SK-N-SH treated with all-trans-retinoic acid at 6 μM for 48 hours (cell line): ENCODE measurements at regions not wholly inside any gene's neighbourhood (a gene's known extent, or its start where the extent isn't known, plus 50 kb on each side); places are given as distances from the start of the nearest gene placed in this dataset.

Source experiments
- ATAC-seq: fragments of 200-7000 bp; cut with Tn5 transposase; 3 replicates; pipeline ENCODE4 v1.9.1; 2020; ENCODE audit warnings: mild to moderate bottlenecking, moderate library complexity
- ARNTL ChIP-seq: fragments of 450-650 bp; formaldehyde crosslinking; IDR thresholded peaks from 2 replicates; pipeline ENCODE4 v1.5.0; 2020; ENCODE audit warnings: low read depth, mild to moderate bottlenecking, moderate library complexity, borderline replicate concordance
- BACH2 ChIP-seq: fragments of 250-450 bp; sonication (Bioruptor Pico); IDR thresholded peaks from 2 replicates; pipeline ENCODE4 v1.9.0; 2021; ENCODE audit warnings: mild to moderate bottlenecking, borderline replicate concordance
- ESRRG ChIP-seq: fragments of 250-450 bp; sonication (Bioruptor Pico); IDR thresholded peaks from 2 replicates; pipeline ENCODE4 v1.6.1; 2021; ENCODE audit warnings: mild to moderate bottlenecking
- GLIS3 ChIP-seq: fragments of 250-450 bp; sonication (Bioruptor Pico); IDR thresholded peaks from 2 replicates; pipeline ENCODE4 v1.5.0; 2020; ENCODE audit warnings: mild to moderate bottlenecking, moderate library complexity
- ISL1 ChIP-seq: fragments of 250-450 bp; sonication (Bioruptor Pico); IDR thresholded peaks from 2 replicates; pipeline ENCODE4 v2.1.2; 2022; ENCODE audit warnings: mild to moderate bottlenecking, moderate library complexity
- OSR1 ChIP-seq: fragments of 250-450 bp; sonication (Bioruptor Pico); IDR thresholded peaks from 2 replicates; pipeline ENCODE4 v1.8.0; 2022; ENCODE audit warnings: moderate library complexity, mild to moderate bottlenecking, inconsistent platforms
- POU6F1 ChIP-seq: fragments of 250-450 bp; sonication (Bioruptor Pico); IDR thresholded peaks from 2 replicates; pipeline ENCODE4 v1.8.0; 2021; ENCODE audit warnings: low read depth, mild to moderate bottlenecking, moderate library complexity, borderline replicate concordance
- PPARA ChIP-seq: fragments of 250-450 bp; sonication (Bioruptor Pico); IDR thresholded peaks from 2 replicates; pipeline ENCODE4 v1.5.0; 2020; ENCODE audit warnings: mild to moderate bottlenecking, borderline replicate concordance
- RARB ChIP-seq: fragments of 250-450 bp; sonication (Bioruptor Pico); IDR thresholded peaks from 2 replicates; pipeline ENCODE4 v1.8.0; 2021; ENCODE audit warnings: mild to moderate bottlenecking, moderate library complexity
- SNAI2 ChIP-seq: fragments of 250-450 bp; sonication (Bioruptor Pico); IDR thresholded peaks from 2 replicates; pipeline ENCODE4 v1.5.0; 2020; ENCODE audit warnings: mild to moderate bottlenecking, moderate library complexity
- TCF4 ChIP-seq: fragments of 250-450 bp; sonication (Bioruptor Pico); IDR thresholded peaks from 2 replicates; pipeline ENCODE4 v1.8.0; 2021; ENCODE audit warnings: mild to moderate bottlenecking, moderate library complexity, borderline replicate concordance
- TOX ChIP-seq: fragments of 250-450 bp; sonication (Bioruptor Pico); IDR thresholded peaks from 2 replicates; pipeline ENCODE4 v1.8.0; 2021; ENCODE audit warnings: mild to moderate bottlenecking, moderate library complexity, borderline replicate concordance
- TSHZ2 ChIP-seq: fragments of 250-450 bp; sonication (Bioruptor Pico); IDR thresholded peaks from 2 replicates; pipeline ENCODE4 v1.5.0; 2020; ENCODE audit warnings: mild to moderate bottlenecking, moderate library complexity
- ZC3H10 ChIP-seq: fragments of 250-450 bp; sonication (Bioruptor Pico); IDR thresholded peaks from 2 replicates; pipeline ENCODE4 v1.5.1; 2021; ENCODE audit warnings: mild to moderate bottlenecking, moderate library complexity
- ZFP3 ChIP-seq: fragments of 250-450 bp; sonication (Bioruptor Pico); IDR thresholded peaks from 2 replicates; pipeline ENCODE4 v1.5.0; 2020; ENCODE audit warnings: mild to moderate bottlenecking, moderate library complexity
- ZFP30 ChIP-seq: fragments of 450-650 bp; formaldehyde crosslinking; IDR thresholded peaks from 2 replicates; pipeline ENCODE4 v1.5.0; 2022; ENCODE audit warnings: mild to moderate bottlenecking, moderate library complexity
- ZNF565 ChIP-seq: fragments of 450-650 bp; formaldehyde crosslinking; conservative IDR thresholded peaks from 2 replicates; pipeline ENCODE4 v1.5.0; 2020; ENCODE audit warnings: low read depth, mild to moderate bottlenecking, moderate library complexity
- ZNF8 ChIP-seq: fragments of 450-650 bp; formaldehyde crosslinking; IDR thresholded peaks from 2 replicates; pipeline ENCODE4 v1.5.0; 2020; ENCODE audit warnings: mild to moderate bottlenecking, moderate library complexity
- TF ChIP-seq, protein P1 (sequence below): fragments of 250-450 bp; sonication (Bioruptor Pico); IDR thresholded peaks from 2 replicates; pipeline ENCODE4 v1.5.1; 2021; ENCODE audit warnings: mild to moderate bottlenecking, moderate library complexity
- TF ChIP-seq, protein P2 (sequence below): fragments of 250-450 bp; sonication (Bioruptor Pico); IDR thresholded peaks from 2 replicates; pipeline ENCODE4 v1.8.0; 2020; ENCODE audit warnings: mild to moderate bottlenecking, moderate library complexity, borderline replicate concordance

- TF ChIP-seq ISL1 (CRISPR knock-in tag): no peak
- no peak for TF ChIP-seq TOX
- TF ChIP-seq, protein P1, sequence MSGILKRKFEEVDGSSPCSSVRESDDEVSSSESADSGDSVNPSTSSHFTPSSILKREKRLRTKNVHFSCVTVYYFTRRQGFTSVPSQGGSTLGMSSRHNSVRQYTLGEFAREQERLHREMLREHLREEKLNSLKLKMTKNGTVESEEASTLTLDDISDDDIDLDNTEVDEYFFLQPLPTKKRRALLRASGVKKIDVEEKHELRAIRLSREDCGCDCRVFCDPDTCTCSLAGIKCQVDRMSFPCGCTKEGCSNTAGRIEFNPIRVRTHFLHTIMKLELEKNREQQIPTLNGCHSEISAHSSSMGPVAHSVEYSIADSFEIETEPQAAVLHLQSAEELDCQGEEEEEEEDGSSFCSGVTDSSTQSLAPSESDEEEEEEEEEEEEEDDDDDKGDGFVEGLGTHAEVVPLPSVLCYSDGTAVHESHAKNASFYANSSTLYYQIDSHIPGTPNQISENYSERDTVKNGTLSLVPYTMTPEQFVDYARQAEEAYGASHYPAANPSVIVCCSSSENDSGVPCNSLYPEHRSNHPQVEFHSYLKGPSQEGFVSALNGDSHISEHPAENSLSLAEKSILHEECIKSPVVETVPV: no peak
- TF ChIP-seq SNAI2 (CRISPR knock-in tag): no peak
- TF ChIP-seq ZNF8 (CRISPR knock-in tag): no peak
- TF ChIP-seq POU6F1 (CRISPR knock-in tag): no peak
- no peak for TF ChIP-seq ARNTL
- no peak for TF ChIP-seq ZFP3
- TF ChIP-seq TSHZ2 (CRISPR knock-in tag): no peak
- TF ChIP-seq PPARA (CRISPR knock-in tag): no peak
- no peak for TF ChIP-seq OSR1
- no peak for TF ChIP-seq ESRRG (CRISPR knock-in tag)
- no peak for TF ChIP-seq RARB (CRISPR knock-in tag)
- TF ChIP-seq ZNF565 (CRISPR knock-in tag): no peak
- no peak for ATAC-seq
Measured at GRCh38 chr16:72228014-72228413, 56.1 kb upstream of the PMFBP1 start.

GRCh38 chr16:72226136-72226535 lies 54.2 kb upstream of the PMFBP1 start:
- ATAC-seq: no peak
- TF ChIP-seq TCF4 (CRISPR knock-in tag) (no peak), ZFP30 (CRISPR knock-in tag) (no peak), ZC3H10 (CRISPR knock-in tag) (no peak), OSR1 (no peak), SNAI2 (CRISPR knock-in tag) (no peak), BACH2 (no peak)
- TF ChIP-seq, all 23 proteins: peak for 0

DNA sequence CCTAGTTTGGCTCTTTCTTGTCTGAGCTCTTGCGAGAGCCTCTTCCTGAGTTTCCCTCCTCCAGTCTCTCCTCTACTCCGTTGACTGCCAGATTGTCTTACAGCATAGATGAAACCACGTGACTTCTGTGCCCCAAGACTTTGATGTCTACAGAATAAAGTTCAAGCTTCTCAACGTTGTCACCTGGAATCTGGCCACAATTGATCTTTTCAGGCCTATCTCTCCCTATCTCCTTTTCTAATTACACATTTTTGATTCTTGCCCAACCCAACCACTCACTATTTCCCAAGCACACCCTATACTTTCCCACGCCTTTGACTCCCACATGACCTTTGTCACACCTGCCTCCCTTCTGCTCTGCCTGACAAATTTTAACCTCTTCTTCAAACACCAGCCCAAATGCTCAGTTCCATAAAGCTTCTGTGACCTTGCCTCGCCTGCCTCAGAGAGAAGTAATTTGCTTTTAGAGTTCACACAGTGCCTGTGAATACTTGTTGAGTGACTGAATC lies 52.4 kb upstream of the PMFBP1 start:
- TF ChIP-seq PPARA (CRISPR knock-in tag) (no peak), OSR1 (no peak)
- TF ChIP-seq, all 23 proteins: peak for 0
- ATAC-seq: no peak

DNA sequence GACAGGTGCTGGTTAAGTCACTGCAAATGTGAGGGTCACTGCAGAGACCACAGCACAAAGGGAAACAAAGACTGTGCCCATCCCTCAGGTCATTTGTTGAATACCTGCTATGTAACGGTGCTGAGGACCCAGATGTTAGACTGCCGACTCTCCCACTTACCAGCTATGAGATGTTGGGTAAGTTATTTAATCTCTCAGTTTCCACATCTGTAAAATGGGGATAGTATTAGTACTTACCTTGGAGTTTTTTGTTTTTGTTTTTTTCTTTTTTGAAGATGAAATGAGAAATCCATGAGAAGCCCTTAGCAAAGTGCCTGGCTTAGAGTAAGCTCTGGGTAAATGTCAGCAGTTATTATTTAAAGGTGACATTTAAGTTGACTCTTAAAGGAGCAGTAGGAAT lies 50.5 kb upstream of the PMFBP1 start:
- no peak for ATAC-seq
- TF ChIP-seq ESRRG (CRISPR knock-in tag) (no peak), BACH2 (no peak), TOX (no peak), ISL1 (CRISPR knock-in tag) (no peak), ARNTL (no peak), OSR1 (no peak), TCF4 (CRISPR knock-in tag) (no peak), POU6F1 (CRISPR knock-in tag) (no peak), GLIS3 (CRISPR knock-in tag) (no peak), ZNF565 (CRISPR knock-in tag) (no peak), PPARA (CRISPR knock-in tag) (no peak), ZNF8 (CRISPR knock-in tag) (no peak)
- TF ChIP-seq, protein P1: no peak
- TF ChIP-seq, protein P2, sequence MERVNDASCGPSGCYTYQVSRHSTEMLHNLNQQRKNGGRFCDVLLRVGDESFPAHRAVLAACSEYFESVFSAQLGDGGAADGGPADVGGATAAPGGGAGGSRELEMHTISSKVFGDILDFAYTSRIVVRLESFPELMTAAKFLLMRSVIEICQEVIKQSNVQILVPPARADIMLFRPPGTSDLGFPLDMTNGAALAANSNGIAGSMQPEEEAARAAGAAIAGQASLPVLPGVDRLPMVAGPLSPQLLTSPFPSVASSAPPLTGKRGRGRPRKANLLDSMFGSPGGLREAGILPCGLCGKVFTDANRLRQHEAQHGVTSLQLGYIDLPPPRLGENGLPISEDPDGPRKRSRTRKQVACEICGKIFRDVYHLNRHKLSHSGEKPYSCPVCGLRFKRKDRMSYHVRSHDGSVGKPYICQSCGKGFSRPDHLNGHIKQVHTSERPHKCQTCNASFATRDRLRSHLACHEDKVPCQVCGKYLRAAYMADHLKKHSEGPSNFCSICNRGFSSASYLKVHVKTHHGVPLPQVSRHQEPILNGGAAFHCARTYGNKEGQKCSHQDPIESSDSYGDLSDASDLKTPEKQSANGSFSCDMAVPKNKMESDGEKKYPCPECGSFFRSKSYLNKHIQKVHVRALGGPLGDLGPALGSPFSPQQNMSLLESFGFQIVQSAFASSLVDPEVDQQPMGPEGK: no peak
